ENCODE measurements at regions not wholly inside any gene's neighbourhood (a gene's known extent, or its start where the extent isn't known, plus 50 kb on each side); places are given as distances from the start of the nearest gene placed in this dataset.

- Histone ChIP-seq H3K36me3 (replicated peaks; ENCODE audit: control insufficient read depth, insufficient read depth, low read length) (no peaks in the 10 kb centered on the region), H3K4me3 (ENCODE audit: insufficient read depth, low read depth, low read length) (no peak overlapping the region), H3K27me3 (ENCODE audit: control insufficient read depth, insufficient read depth, low read length) (no peaks in the 10 kb centered on the region)
- DNase-seq, result no peak
These were observed 68.4 kb downstream of the ANXA1 start for GRCh38 chr9:73219985-73220626.

- DNase-seq, result no peak
- no peaks in the 10 kb centered on the region for H3K36me3 ChIP-seq (replicated peaks; ENCODE audit: control insufficient read depth, insufficient read depth, low read length)
- no peaks in the 10 kb centered on the region for H3K27me3 ChIP-seq (ENCODE audit: control insufficient read depth, insufficient read depth, low read length)
- H3K4me3 ChIP-seq (ENCODE audit: insufficient read depth, low read depth, low read length), result no peak overlapping the region
These were observed 71.9 kb downstream of the ANXA1 start for GRCh38 chr9:73223594-73223993.

GRCh38 chr9:73229543-73229942 is 77.9 kb downstream of the ANXA1 start:
- H3K4me3 ChIP-seq (ENCODE audit: insufficient read depth, low read depth, low read length), result no peak overlapping the region
- no peaks in the 10 kb centered on the region for H3K27me3 ChIP-seq (ENCODE audit: control insufficient read depth, insufficient read depth, low read length)
- DNase-seq, result no peak
- no peaks in the 10 kb centered on the region for H3K36me3 ChIP-seq (replicated peaks; ENCODE audit: control insufficient read depth, insufficient read depth, low read length)

GRCh38 chr9:73230251-73230650 is 78.6 kb downstream of the ANXA1 start:
- no peaks in the 10 kb centered on the region for H3K36me3 ChIP-seq (replicated peaks; ENCODE audit: control insufficient read depth, insufficient read depth, low read length)
- H3K4me3 ChIP-seq (ENCODE audit: insufficient read depth, low read depth, low read length), result no peak overlapping the region
- no peaks in the 10 kb centered on the region for H3K27me3 ChIP-seq (ENCODE audit: control insufficient read depth, insufficient read depth, low read length)
- no peak for DNase-seq

- DNase-seq, result no peak
- no peaks in the 10 kb centered on the region for H3K36me3 ChIP-seq (replicated peaks; ENCODE audit: control insufficient read depth, insufficient read depth, low read length)
- H3K27me3 ChIP-seq (ENCODE audit: control insufficient read depth, insufficient read depth, low read length), result no peaks in the 10 kb centered on the region
- H3K4me3 ChIP-seq (ENCODE audit: insufficient read depth, low read depth, low read length), result no peak overlapping the region
These were observed 79.5 kb downstream of the ANXA1 start for GRCh38 chr9:73231203-73231602.

GRCh38 chr9:73233359-73234007 is 81.8 kb downstream of the ANXA1 start:
- no peak for DNase-seq
- Histone ChIP-seq H3K36me3 (replicated peaks; ENCODE audit: control insufficient read depth, insufficient read depth, low read length) (no peaks in the 10 kb centered on the region), H3K27me3 (ENCODE audit: control insufficient read depth, insufficient read depth, low read length) (no peaks in the 10 kb centered on the region), H3K4me3 (ENCODE audit: insufficient read depth, low read depth, low read length) (no peak overlapping the region)

GRCh38 chr9:73234008-73234360 is 82.3 kb downstream of the ANXA1 start:
- Histone ChIP-seq H3K36me3 (replicated peaks; ENCODE audit: control insufficient read depth, insufficient read depth, low read length) (no peaks in the 10 kb centered on the region), H3K27me3 (ENCODE audit: control insufficient read depth, insufficient read depth, low read length) (no peaks in the 10 kb centered on the region), H3K4me3 (ENCODE audit: insufficient read depth, low read depth, low read length) (no peak overlapping the region)
- DNase-seq, result no peak

GRCh38 chr9:73237140-73237539 is 85.5 kb downstream of the ANXA1 start:
- no peaks in the 10 kb centered on the region for H3K36me3 ChIP-seq (replicated peaks; ENCODE audit: control insufficient read depth, insufficient read depth, low read length)
- no peak for DNase-seq
- no peak overlapping the region for H3K4me3 ChIP-seq (ENCODE audit: insufficient read depth, low read depth, low read length)
- H3K27me3 ChIP-seq (ENCODE audit: control insufficient read depth, insufficient read depth, low read length), result no peaks in the 10 kb centered on the region

GRCh38 chr9:73239570-73240265 is 88.1 kb downstream of the ANXA1 start:
- no peak for DNase-seq
- H3K36me3 ChIP-seq (replicated peaks; ENCODE audit: control insufficient read depth, insufficient read depth, low read length), result no peaks in the 10 kb centered on the region

GRCh38 chr9:73243078-73243477 is 91.4 kb downstream of the ANXA1 start:
- no peak for DNase-seq
- H3K27me3 ChIP-seq (ENCODE audit: control insufficient read depth, insufficient read depth, low read length), result no peaks in the 10 kb centered on the region
- no peak overlapping the region for H3K4me3 ChIP-seq (ENCODE audit: insufficient read depth, low read depth, low read length)
- no peaks in the 10 kb centered on the region for H3K36me3 ChIP-seq (replicated peaks; ENCODE audit: control insufficient read depth, insufficient read depth, low read length)

More at GRCh38 chr9:73239570-73240265, 88.1 kb downstream of the ANXA1 start:
- Histone ChIP-seq H3K4me3 (ENCODE audit: insufficient read depth, low read depth, low read length) (no peak overlapping the region), H3K27me3 (ENCODE audit: control insufficient read depth, insufficient read depth, low read length) (no peaks in the 10 kb centered on the region)

- DNase-seq, result no peak
- Histone ChIP-seq H3K27me3 (ENCODE audit: control insufficient read depth, insufficient read depth, low read length) (no peaks in the 10 kb centered on the region), H3K36me3 (replicated peaks; ENCODE audit: control insufficient read depth, insufficient read depth, low read length) (no peaks in the 10 kb centered on the region), H3K4me3 (ENCODE audit: insufficient read depth, low read depth, low read length) (no peak overlapping the region)
These were observed 107.5 kb downstream of the ANXA1 start for GRCh38 chr9:73259086-73259696.

GRCh38 chr9:73260506-73260905 is 108.8 kb downstream of the ANXA1 start:
- H3K27me3 ChIP-seq (ENCODE audit: control insufficient read depth, insufficient read depth, low read length), result no peaks in the 10 kb centered on the region
- H3K36me3 ChIP-seq (replicated peaks; ENCODE audit: control insufficient read depth, insufficient read depth, low read length), result no peaks in the 10 kb centered on the region
- no peak overlapping the region for H3K4me3 ChIP-seq (ENCODE audit: insufficient read depth, low read depth, low read length)
- no peak for DNase-seq

- no peak for DNase-seq
- no peaks in the 10 kb centered on the region for H3K36me3 ChIP-seq (replicated peaks; ENCODE audit: control insufficient read depth, insufficient read depth, low read length)
- H3K4me3 ChIP-seq (ENCODE audit: insufficient read depth, low read depth, low read length), result no peak overlapping the region
- H3K27me3 ChIP-seq (ENCODE audit: control insufficient read depth, insufficient read depth, low read length), result no peaks in the 10 kb centered on the region
These were observed 113.0 kb downstream of the ANXA1 start for GRCh38 chr9:73264631-73265030.

GRCh38 chr9:73265876-73266275 is 114.2 kb downstream of the ANXA1 start:
- no peaks in the 10 kb centered on the region for H3K36me3 ChIP-seq (replicated peaks; ENCODE audit: control insufficient read depth, insufficient read depth, low read length)
- no peak for DNase-seq
- no peaks in the 10 kb centered on the region for H3K27me3 ChIP-seq (ENCODE audit: control insufficient read depth, insufficient read depth, low read length)
- no peak overlapping the region for H3K4me3 ChIP-seq (ENCODE audit: insufficient read depth, low read depth, low read length)

Measured in H7 (cell line).